GM13976 (cell line): ENCODE measurements at regions not wholly inside any gene's neighbourhood (a gene's known extent, or its start where the extent isn't known, plus 50 kb on each side); places are given as distances from the start of the nearest gene placed in this dataset.

Experiments used
- DNase-seq: peaks from one replicate; pipeline ENCODE4 v3.0.0; 2012; ENCODE audit warnings: low spot score
- in situ Hi-C: fragments of 300-500 bp; cut with MboI; formaldehyde crosslinking; loops from one replicate; pipeline ENCODE4 v1.12.0; 2022; ENCODE audit warnings: low sequenced_read_pairs, mixed read lengths, inconsistent platforms; ENCODE audit not compliant: unreplicated experiment
- TF ChIP-seq, protein P1 (sequence below): IDR thresholded peaks from 2 replicates; pipeline ENCODE4 v1.5.1; 2012; ENCODE audit warnings: borderline replicate concordance, mild to moderate bottlenecking; ENCODE audit not compliant: insufficient read depth; ENCODE audit errors: extremely low read depth, missing control alignments, control extremely low read depth

DNA sequence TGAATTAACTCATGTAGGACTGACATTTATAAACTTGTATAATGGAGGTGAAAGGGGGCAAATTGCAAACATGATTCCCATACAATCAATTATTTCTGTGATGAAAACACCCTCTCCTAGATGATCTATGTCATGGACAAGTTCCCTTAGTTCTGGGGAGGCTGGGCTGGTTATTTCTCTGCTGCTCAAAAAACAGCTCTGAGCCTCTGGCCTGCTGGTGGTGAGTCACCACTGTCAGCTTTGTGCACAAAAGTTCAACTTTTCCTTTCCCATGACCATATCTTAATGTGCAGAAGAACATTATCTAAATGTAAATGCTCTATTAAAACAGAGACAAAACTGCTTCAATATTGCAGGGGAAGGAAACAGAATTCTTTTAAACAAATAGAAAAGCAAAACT, 85.0 kb downstream of the HMHB1 start:
- TF ChIP-seq, protein P1, sequence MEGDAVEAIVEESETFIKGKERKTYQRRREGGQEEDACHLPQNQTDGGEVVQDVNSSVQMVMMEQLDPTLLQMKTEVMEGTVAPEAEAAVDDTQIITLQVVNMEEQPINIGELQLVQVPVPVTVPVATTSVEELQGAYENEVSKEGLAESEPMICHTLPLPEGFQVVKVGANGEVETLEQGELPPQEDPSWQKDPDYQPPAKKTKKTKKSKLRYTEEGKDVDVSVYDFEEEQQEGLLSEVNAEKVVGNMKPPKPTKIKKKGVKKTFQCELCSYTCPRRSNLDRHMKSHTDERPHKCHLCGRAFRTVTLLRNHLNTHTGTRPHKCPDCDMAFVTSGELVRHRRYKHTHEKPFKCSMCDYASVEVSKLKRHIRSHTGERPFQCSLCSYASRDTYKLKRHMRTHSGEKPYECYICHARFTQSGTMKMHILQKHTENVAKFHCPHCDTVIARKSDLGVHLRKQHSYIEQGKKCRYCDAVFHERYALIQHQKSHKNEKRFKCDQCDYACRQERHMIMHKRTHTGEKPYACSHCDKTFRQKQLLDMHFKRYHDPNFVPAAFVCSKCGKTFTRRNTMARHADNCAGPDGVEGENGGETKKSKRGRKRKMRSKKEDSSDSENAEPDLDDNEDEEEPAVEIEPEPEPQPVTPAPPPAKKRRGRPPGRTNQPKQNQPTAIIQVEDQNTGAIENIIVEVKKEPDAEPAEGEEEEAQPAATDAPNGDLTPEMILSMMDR = no peak
- in situ Hi-C loops = no loop called here
- no peak for DNase-seq

DNA sequence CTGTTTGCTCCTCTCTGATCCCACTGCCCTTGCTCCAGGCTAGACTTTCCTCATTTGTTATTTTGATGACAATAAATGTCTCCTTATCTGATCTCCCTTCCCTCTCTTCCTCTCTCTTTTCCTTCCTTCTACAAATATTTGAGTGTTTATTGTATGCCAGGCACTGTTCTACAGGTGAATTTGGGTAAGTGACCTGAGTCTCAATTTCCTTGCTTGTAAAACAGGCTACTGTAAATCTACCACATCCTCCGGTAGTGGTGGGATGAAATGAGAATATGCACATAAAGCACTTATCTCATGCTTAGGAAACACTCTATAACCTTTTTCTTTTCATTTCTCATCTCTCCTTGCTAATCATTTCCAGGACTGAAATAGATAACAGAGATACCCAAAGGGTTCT, 86.4 kb downstream of the HMHB1 start:
- no peak for DNase-seq
- in situ Hi-C loops = no loop called here
- TF ChIP-seq, protein P1 = no peak

DNA sequence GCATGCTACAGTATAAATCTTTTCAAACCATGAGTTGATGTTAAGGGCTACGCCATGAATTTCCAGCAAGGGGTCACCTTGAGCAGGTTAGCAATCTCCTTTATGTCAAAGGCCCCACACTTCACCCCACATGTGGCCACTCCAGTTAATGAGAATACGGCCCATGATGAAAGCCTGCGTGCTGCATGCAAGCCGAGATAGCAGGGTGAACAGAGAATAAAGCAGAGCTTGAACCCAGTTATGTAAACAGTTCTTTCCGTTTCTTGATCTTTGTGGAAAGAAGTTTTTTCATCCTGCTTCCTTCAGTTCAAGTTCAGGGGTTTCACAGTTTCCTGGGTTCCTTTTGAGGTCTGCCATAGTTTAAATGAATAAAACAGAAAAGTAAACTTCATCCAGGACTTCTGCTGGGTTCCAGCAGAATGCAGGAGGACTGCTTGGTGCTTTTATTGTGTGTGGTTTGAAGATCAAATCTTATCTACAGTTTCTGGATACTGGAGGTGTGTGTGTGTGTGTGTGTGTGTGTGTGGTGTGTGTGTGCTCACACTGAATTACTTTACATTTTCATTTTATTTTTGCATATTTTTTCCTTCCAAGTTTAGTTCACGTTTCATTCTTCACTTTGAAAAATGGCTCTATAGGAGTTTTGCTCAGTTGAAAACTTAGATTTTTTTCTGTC, 87.1 kb downstream of the HMHB1 start:
- in situ Hi-C loops = no loop called here
- TF ChIP-seq, protein P1 = no peak
- DNase-seq = no peak

DNA sequence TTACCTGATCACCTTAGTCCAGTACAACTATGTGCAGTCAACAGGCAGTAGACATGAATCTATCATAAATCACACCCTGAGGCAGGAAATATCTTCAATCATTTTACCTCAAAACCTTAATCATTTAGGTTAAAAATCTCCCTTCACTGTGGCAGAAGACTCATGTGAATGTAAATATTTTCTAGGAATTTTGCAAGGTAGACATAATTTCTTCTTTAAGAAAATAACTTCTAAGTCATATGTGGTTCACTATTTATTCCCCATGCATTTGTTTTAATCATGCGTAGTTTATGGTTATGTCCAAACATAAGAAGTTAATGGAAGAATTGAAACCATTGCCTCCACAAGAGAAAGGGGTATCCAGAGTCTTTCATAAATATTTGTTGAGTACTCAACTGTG, 97.0 kb downstream of the HMHB1 start:
- TF ChIP-seq, protein P1 = no peak
- in situ Hi-C loops = no loop called here
- DNase-seq = no peak

DNA sequence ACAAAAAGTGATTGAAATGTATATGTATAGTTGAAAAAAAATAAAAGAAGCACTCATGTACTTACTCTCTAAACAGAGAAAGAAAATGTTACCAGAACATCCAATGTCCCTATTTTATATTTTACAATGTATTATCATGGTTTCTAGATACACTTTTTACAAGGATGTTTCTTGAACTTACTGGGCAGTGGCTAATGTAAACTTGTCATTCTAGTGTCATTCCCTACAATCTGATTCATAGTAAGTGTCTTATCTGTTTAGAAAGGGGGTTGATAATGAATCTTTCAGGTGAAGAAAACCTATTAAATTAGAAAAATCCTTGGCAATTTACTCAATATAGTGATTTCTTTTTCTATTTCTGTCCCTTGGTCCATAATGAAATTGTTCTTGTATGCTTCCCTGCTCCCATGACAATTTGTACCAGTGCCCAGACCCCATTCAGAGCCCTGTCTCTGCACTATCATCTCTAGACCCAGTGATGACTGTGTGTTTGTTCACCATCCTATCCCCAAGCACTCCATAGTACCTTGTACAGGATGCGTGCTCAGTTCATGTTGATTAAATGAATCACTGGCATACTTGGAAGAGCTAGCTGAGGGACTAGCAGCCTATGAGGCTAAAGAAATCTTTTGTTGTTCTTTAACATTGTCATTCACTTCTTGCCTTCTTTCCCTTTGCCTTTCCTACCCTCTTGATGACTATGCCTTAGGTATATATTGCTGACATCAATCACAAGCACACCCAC, 101.2 kb downstream of the HMHB1 start:
- DNase-seq = no peak
- TF ChIP-seq, protein P1 = no peak
- in situ Hi-C loops = no loop called here

DNA sequence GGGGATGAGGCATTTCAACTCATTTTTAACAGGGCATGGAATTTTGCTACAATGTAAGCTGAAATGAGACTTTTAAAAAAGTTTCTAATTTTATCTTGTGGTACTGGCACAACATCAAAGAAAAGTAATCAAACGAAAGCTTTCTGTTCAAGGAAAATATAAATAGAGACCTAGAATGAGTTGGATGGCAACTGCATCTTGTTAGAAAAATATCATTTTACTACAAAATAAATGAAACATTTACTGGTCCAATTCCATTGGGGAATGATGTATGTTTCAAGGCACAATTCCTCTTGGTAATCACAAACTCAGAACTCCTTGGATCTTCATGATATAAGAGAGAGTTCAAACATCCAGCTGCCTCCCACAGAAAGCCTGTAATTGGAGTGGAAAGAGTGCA, 102.8 kb downstream of the HMHB1 start:
- in situ Hi-C loops = no loop called here
- no peak for DNase-seq

More for the DNA sequence above, 102.8 kb downstream of the HMHB1 start:
- TF ChIP-seq, protein P1 = no peak
